Left cardiac atrium (tissue), 4 donors: ENCODE measurements at regions not wholly inside any gene's neighbourhood (a gene's known extent, or its start where the extent isn't known, plus 50 kb on each side); places are given as distances from the start of the nearest gene placed in this dataset.
A peak's percentile ranks its signal among the peaks of the same experiment; 100 is the strongest.
"Not testable (repeated sequence)": the region's sequence is repeated elsewhere in the genome, so short reads cannot be mapped to it uniquely, and the experiment has no call there.

Source experiments
- ATAC-seq, 2 donors: fragments of 200-7000 bp; cut with Tn5 transposase; one replicate each; pipeline ENCODE4 v1.9.1; 2020; ENCODE audit warnings: mild to moderate bottlenecking in 2 of 2, moderate library complexity in 2 of 2
- DNase-seq: peaks from one replicate; pipeline ENCODE4 v3.0.0-alpha.2; 2020
- intact Hi-C, 2 donors: fragments of 100-400 bp; cut with DNase I; formaldehyde crosslinking; loops; one replicate each; pipeline versions ENCODE4 v1.14.1 to v1.15.1; 2022 to 2023
- donor health status: DM: no; HTN: yes; CAD: no.
- donor health status: DM: no; HTN: yes; CAD: no; lungs with severe emphysema.
- donor health status: DM: yes; HTN: yes; CAD: no.
- donor health status: Dilated cardiomyopathy.

- peak; percentile 80 for ATAC-seq
- peak; percentile 69 for DNase-seq
- intact Hi-C loops = no loop called here
Measured at GRCh38 chr9:109640580-109641371, 139.2 kb upstream of the PALM2AKAP2 start.

GRCh38 chr9:109641372-109641659, 138.7 kb upstream of the PALM2AKAP2 start:
- DNase-seq (no peak), ATAC-seq (no peak)
- intact Hi-C loops = no loop called here

GRCh38 chr9:109652112-109652511, 127.9 kb upstream of the PALM2AKAP2 start:
- no peak for DNase-seq
- intact Hi-C loops = loop anchor here in 1 of 2 donors (5.0 kb wide), 1 partner anchor 80 kb away; no protein-coding TSS in a partner anchor
- ATAC-seq = peak in 1 of 2 donors; percentile 84

GRCh38 chr9:109652971-109653370, 127.0 kb upstream of the PALM2AKAP2 start:
- intact Hi-C loops = loop anchor here (1.0 to 5.0 kb wide), 2 partner anchors 79 to 81 kb away; no protein-coding TSS in a partner anchor
- ATAC-seq (peak; percentile 74 to 85), DNase-seq (no peak)

- intact Hi-C loops = loop anchor here (1.0 to 5.0 kb wide), 2 partner anchors 79 to 81 kb away; no protein-coding TSS in a partner anchor
- DNase-seq (no peak), ATAC-seq (no peak)
Measured at GRCh38 chr9:109653470-109653869, 126.5 kb upstream of the PALM2AKAP2 start.

GRCh38 chr9:109663978-109664377, 116.0 kb upstream of the PALM2AKAP2 start:
- ATAC-seq, intact Hi-C loops, DNase-seq: not testable (repeated sequence)

- DNase-seq = peak; percentile 17
- intact Hi-C loops, ATAC-seq: not testable (repeated sequence)
Measured at GRCh38 chr9:109665736-109666135, 114.3 kb upstream of the PALM2AKAP2 start.

- no peak for ATAC-seq
- intact Hi-C loops = no loop called here
- DNase-seq = no peak
Measured at GRCh38 chr9:109681301-109681700, 98.7 kb upstream of the PALM2AKAP2 start.

- intact Hi-C loops = no loop called here
- DNase-seq (no peak), ATAC-seq (no peak)
Measured at GRCh38 chr9:109682227-109682626, 97.8 kb upstream of the PALM2AKAP2 start.

GRCh38 chr9:109683521-109683920, 96.5 kb upstream of the PALM2AKAP2 start:
- no peak for DNase-seq
- intact Hi-C loops = no loop called here
- ATAC-seq = no peak

GRCh38 chr9:109689701-109690100, 90.3 kb upstream of the PALM2AKAP2 start:
- ATAC-seq (no peak), DNase-seq (no peak)
- intact Hi-C loops = no loop called here

- no peak for ATAC-seq
- no peak for DNase-seq
Measured at GRCh38 chr9:109699019-109699418, 81.0 kb upstream of the PALM2AKAP2 start.

GRCh38 chr9:109704546-109704945, 75.5 kb upstream of the PALM2AKAP2 start:
- ATAC-seq = no peak
- no peak for DNase-seq
- intact Hi-C loops = no loop called here

More at GRCh38 chr9:109699019-109699418, 81.0 kb upstream of the PALM2AKAP2 start:
- intact Hi-C loops = no loop called here

- intact Hi-C loops = no loop called here
- DNase-seq (no peak), ATAC-seq (peak in 1 of 2 donors; percentile 70)
Measured at GRCh38 chr9:109705515-109705914, 74.5 kb upstream of the PALM2AKAP2 start.

- peak; percentile 18 for DNase-seq
- intact Hi-C loops = no loop called here
- peak in 1 of 2 donors; percentile 83 for ATAC-seq
Measured at GRCh38 chr9:109707355-109707754, 72.6 kb upstream of the PALM2AKAP2 start.

- peak; percentile 37 to 74 for ATAC-seq
- intact Hi-C loops = no loop called here
- DNase-seq = no peak
Measured at GRCh38 chr9:109708451-109708945, 71.5 kb upstream of the PALM2AKAP2 start.

GRCh38 chr9:109709866-109710265, 70.1 kb upstream of the PALM2AKAP2 start:
- ATAC-seq (no peak), DNase-seq (no peak)
- intact Hi-C loops = no loop called here

- no peak for ATAC-seq
Measured at GRCh38 chr9:109710830-109711229, 69.2 kb upstream of the PALM2AKAP2 start.

GRCh38 chr9:109715344-109715743, 64.7 kb upstream of the PALM2AKAP2 start:
- ATAC-seq = peak; percentile 68 to 86
- DNase-seq = no peak
- intact Hi-C loops = no loop called here

More at GRCh38 chr9:109710830-109711229, 69.2 kb upstream of the PALM2AKAP2 start:
- intact Hi-C loops = no loop called here
- no peak for DNase-seq

GRCh38 chr9:109716631-109717030, 63.4 kb upstream of the PALM2AKAP2 start:
- ATAC-seq (no peak), DNase-seq (no peak)
- intact Hi-C loops = no loop called here

GRCh38 chr9:109717342-109717741, 62.7 kb upstream of the PALM2AKAP2 start:
- DNase-seq = no peak
- peak in 1 of 2 donors; percentile 70 for ATAC-seq
- intact Hi-C loops = no loop called here
